H1 (cell line): ENCODE measurements at regions not wholly inside any gene's neighbourhood (a gene's known extent, or its start where the extent isn't known, plus 50 kb on each side); places are given as distances from the start of the nearest gene placed in this dataset.

Source experiments
- CTCF ChIA-PET: fragments of 300-600 bp; sonication (Branson Sonifier 250); formaldehyde crosslinking; loops from one replicate; lab custom pipeline; 2021; ENCODE audit not compliant: partially characterized antibody; lab: Charles Lee
- POLR2A ChIA-PET: fragments of 300-600 bp; sonication (Branson Sonifier 250); formaldehyde crosslinking; loops from one replicate; lab custom pipeline; 2021; ENCODE audit warnings: inconsistent platforms; ENCODE audit not compliant: partially characterized antibody; lab: Charles Lee
- DNase-seq, 2 experiments: peaks; one replicate each; pipeline versions ENCODE4 v3.0.0 to v3.0.0-alpha.2; 2010 to 2022; ENCODE audit warnings: low spot score in 2 of 2, low read depth in 1 of 2, mixed read lengths in 1 of 2
- FAIRE-seq: peaks from 2 replicates; lab custom pipeline; 2011; peaks lifted over from hg19 to GRCh38; lab: Jason Lieb, UNC
- H2AFZ ChIP-seq: 2 replicates; pipeline ENCODE4 v1.8.1; 2012; ENCODE audit warnings: low read length, inconsistent platforms
- H2AK5ac ChIP-seq: 2 replicates; pipeline ENCODE4 v1.6.1; 2013; ENCODE audit warnings: low read depth, low read length
- H2BK120ac ChIP-seq: replicated peaks from 2 replicates; pipeline ENCODE3; 2013; ENCODE audit warnings: low read depth, low read length, inconsistent platforms
- H2BK12ac ChIP-seq: 2 replicates; pipeline ENCODE4 v1.6.1; 2013; ENCODE audit warnings: low read depth, low read length
- H2BK15ac ChIP-seq: 2 replicates; pipeline ENCODE4 v1.6.1; 2013; ENCODE audit warnings: low read length
- H2BK20ac ChIP-seq: 2 replicates; pipeline ENCODE4 v1.6.1; 2013; ENCODE audit warnings: low read length
- H2BK5ac ChIP-seq: 2 replicates; pipeline ENCODE4 v1.6.1; 2013; ENCODE audit warnings: low read depth, low read length
- H3K14ac ChIP-seq: 2 replicates; pipeline ENCODE4 v1.6.1; 2013; ENCODE audit warnings: inconsistent platforms; ENCODE audit not compliant: insufficient read length
- H3K18ac ChIP-seq: 2 replicates; pipeline ENCODE4 v1.6.1; 2013; ENCODE audit warnings: low read length; ENCODE audit errors: extremely low read depth
- H3K23ac ChIP-seq: 2 replicates; pipeline ENCODE4 v1.6.1; 2013; ENCODE audit warnings: inconsistent platforms; ENCODE audit not compliant: insufficient read length
- H3K23me2 ChIP-seq: 2 replicates; pipeline ENCODE4 v1.6.1; 2013; ENCODE audit warnings: low read depth, low read length
- H3K27ac ChIP-seq: 2 replicates; pipeline ENCODE4 v1.6.1; 2011; ENCODE audit warnings: low read depth, low read length, inconsistent platforms
- H3K27me3 ChIP-seq, 4 experiments: replicated peaks in 1 of 4; 1 replicate in 1 of 4; 2 replicates in 3 of 4; pipeline versions ENCODE4 v1.6.1 to v1.8.1; 2011 to 2013; ENCODE audit warnings: low read length in 3 of 4, mild to moderate bottlenecking in 3 of 4, inconsistent platforms in 2 of 4, mixed read lengths in 2 of 4, moderate library complexity in 1 of 4; ENCODE audit not compliant: control insufficient read depth in 3 of 4, insufficient read depth in 3 of 4; ENCODE audit errors: extremely low read depth in 1 of 4
- H3K36me3 ChIP-seq, 4 experiments: 2 replicates each; pipeline versions ENCODE4 v1.6.1 to v1.8.1; 2011 to 2013; ENCODE audit warnings: mild to moderate bottlenecking in 4 of 4, low read length in 3 of 4, moderate library complexity in 2 of 4, control low read depth in 1 of 4, inconsistent platforms in 1 of 4; ENCODE audit not compliant: insufficient read depth in 4 of 4, control insufficient read depth in 2 of 4
- H3K4ac ChIP-seq: replicated peaks from 2 replicates; pipeline ENCODE3; 2013; ENCODE audit warnings: low read length, low read depth, mixed read lengths, inconsistent platforms; ENCODE audit not compliant: insufficient read length
- H3K4me1 ChIP-seq, 4 experiments: replicated peaks in 1 of 4; 1 replicate in 1 of 4; 2 replicates in 3 of 4; pipeline versions ENCODE4 v1.6.1 to v1.8.1; 2011 to 2013; ENCODE audit warnings: low read length in 3 of 4, inconsistent platforms in 2 of 4, mixed read lengths in 1 of 4; ENCODE audit not compliant: insufficient read depth in 4 of 4, control insufficient read depth in 3 of 4
- H3K4me2 ChIP-seq, 2 experiments: 2 replicates each; pipeline versions ENCODE4 v1.6.1 to v1.8.1; 2011 to 2013; ENCODE audit warnings: low read depth in 2 of 2, low read length in 2 of 2, control low read depth in 1 of 2, inconsistent platforms in 1 of 2, mild to moderate bottlenecking in 1 of 2; ENCODE audit not compliant: insufficient read depth in 1 of 2
- H3K4me3 ChIP-seq, 4 experiments: fragments of 200-600, 300-600 bp in 1 of 4; sonication (generic), shearing (Covaris generic), sonication (Bioruptor Twin) in 1 of 4; 2 replicates each; pipeline versions ENCODE4 v1.5.1 to v1.8.1; 2011 to 2016; ENCODE audit warnings: low read length in 4 of 4, low read depth in 3 of 4, control low read depth in 2 of 4, inconsistent platforms in 2 of 4, mild to moderate bottlenecking in 2 of 4, mixed read lengths in 1 of 4, moderate library complexity in 1 of 4; ENCODE audit not compliant: insufficient read depth in 2 of 4; ENCODE audit errors: extremely low read depth in 1 of 4
- H3K56ac ChIP-seq: replicated peaks from 2 replicates; pipeline ENCODE3; 2013; ENCODE audit warnings: low read depth, mild to moderate bottlenecking, mixed read lengths, low read length, inconsistent platforms; ENCODE audit not compliant: insufficient read length
- H3K79me1 ChIP-seq: 2 replicates; pipeline ENCODE4 v1.6.1; 2013; ENCODE audit warnings: low read depth, low read length, control low read depth
- H3K79me2 ChIP-seq, 2 experiments: 2 replicates each; pipeline versions ENCODE4 v1.6.1 to v1.8.1; 2012 to 2013; ENCODE audit warnings: low read length in 2 of 2, mild to moderate bottlenecking in 2 of 2, inconsistent platforms in 1 of 2; ENCODE audit not compliant: insufficient read depth in 2 of 2, control insufficient read depth in 1 of 2
- H3K9ac ChIP-seq, 4 experiments: replicated peaks in 1 of 4; 1 replicate in 1 of 4; 2 replicates in 3 of 4; pipeline versions ENCODE4 v1.6.1 to v1.8.1; 2011 to 2013; ENCODE audit warnings: low read depth in 3 of 4, low read length in 3 of 4, control low read depth in 2 of 4, mild to moderate bottlenecking in 2 of 4, moderate library complexity in 2 of 4, inconsistent platforms in 1 of 4; ENCODE audit errors: extremely low read depth in 1 of 4
- H3K9me3 ChIP-seq, 2 experiments: 2 replicates each; pipeline versions ENCODE4 v1.6.1 to v1.8.1; 2012 to 2013; ENCODE audit warnings: mild to moderate bottlenecking in 2 of 2, moderate library complexity in 2 of 2, control low read depth in 1 of 2, inconsistent platforms in 1 of 2, low read depth in 1 of 2, low read length in 1 of 2, mixed read lengths in 1 of 2; ENCODE audit not compliant: insufficient read depth in 2 of 2
- H4K20me1 ChIP-seq, 2 experiments: replicated peaks in 1 of 2; 2 replicates each; pipeline versions ENCODE3 to v1.8.1; 2011 to 2013; ENCODE audit warnings: inconsistent platforms in 2 of 2, low read length in 2 of 2, mild to moderate bottlenecking in 1 of 2; ENCODE audit not compliant: insufficient read depth in 2 of 2, control insufficient read depth in 1 of 2
- H4K5ac ChIP-seq: 2 replicates; pipeline ENCODE4 v1.6.1; 2013; ENCODE audit warnings: low read length, low read depth, mixed read lengths, inconsistent platforms; ENCODE audit not compliant: insufficient read length
- H4K8ac ChIP-seq: 2 replicates; pipeline ENCODE4 v1.8.0; 2013; ENCODE audit warnings: mild to moderate bottlenecking, moderate library complexity, low read length, inconsistent platforms; ENCODE audit not compliant: insufficient read depth; ENCODE audit errors: extremely low read depth
- H4K91ac ChIP-seq: replicated peaks from 2 replicates; pipeline ENCODE3; 2013; ENCODE audit warnings: low read length, mixed read lengths, inconsistent platforms; ENCODE audit not compliant: insufficient read length
- BCL11A ChIP-seq, 2 experiments: IDR thresholded peaks; one replicate each; pipeline ENCODE4 v1.6.1; 2011; ENCODE audit warnings: low read depth in 2 of 2, low read length in 2 of 2, mild to moderate bottlenecking in 2 of 2
- BRCA1 ChIP-seq: IDR thresholded peaks from 2 replicates; pipeline ENCODE4 v1.6.1; 2012; ENCODE audit warnings: low read depth, low read length, improper control_type of control experiment
- CBX5 ChIP-seq: fragments of 300-800, 300-1000 bp; sonication (generic); IDR thresholded peaks from 2 replicates; pipeline ENCODE4 v1.7.1; 2016; ENCODE audit warnings: antibody characterized with exemption, low read length, low read depth
- JUN ChIP-seq: IDR thresholded peaks from 2 replicates; pipeline ENCODE4 v1.6.1; 2011; ENCODE audit warnings: low read depth, mild to moderate bottlenecking, improper control_type of control experiment, low read length
- RBBP5 ChIP-seq: IDR thresholded peaks from 2 replicates; pipeline ENCODE4 v1.7.1; 2012; ENCODE audit warnings: low read depth, mild to moderate bottlenecking, inconsistent platforms, low read length, moderate library complexity, borderline replicate concordance
- SP2 ChIP-seq: IDR thresholded peaks from 2 replicates; pipeline ENCODE4 v1.6.1; 2012; ENCODE audit warnings: mild to moderate bottlenecking, low read length, inconsistent platforms
- WGBS, 2 experiments: shearing (Covaris generic) in 1 of 2; methylation state at CpG; one replicate each; pipeline versions ENCODE4 v1.1.6 to v1.1.7; 2013 to 2015; ENCODE audit warnings: low lambda C conversion rate in 2 of 2, mixed read lengths in 2 of 2, inconsistent platforms in 1 of 2, low coverage in 1 of 2, missing lambda C conversion rate in 1 of 2; ENCODE audit not compliant: insufficient replicate concordance in 2 of 2, insufficient coverage in 1 of 2, insufficient read length in 1 of 2; ENCODE audit errors: extremely low coverage in 1 of 2, missing lambda C conversion rate in 1 of 2; 5-methylcytosine and 5-hydroxymethylcytosine counted together
- TF ChIP-seq, protein P1 (sequence below): IDR thresholded peaks from 2 replicates; pipeline ENCODE4 v1.6.1; 2012; ENCODE audit warnings: inconsistent platforms

DNA sequence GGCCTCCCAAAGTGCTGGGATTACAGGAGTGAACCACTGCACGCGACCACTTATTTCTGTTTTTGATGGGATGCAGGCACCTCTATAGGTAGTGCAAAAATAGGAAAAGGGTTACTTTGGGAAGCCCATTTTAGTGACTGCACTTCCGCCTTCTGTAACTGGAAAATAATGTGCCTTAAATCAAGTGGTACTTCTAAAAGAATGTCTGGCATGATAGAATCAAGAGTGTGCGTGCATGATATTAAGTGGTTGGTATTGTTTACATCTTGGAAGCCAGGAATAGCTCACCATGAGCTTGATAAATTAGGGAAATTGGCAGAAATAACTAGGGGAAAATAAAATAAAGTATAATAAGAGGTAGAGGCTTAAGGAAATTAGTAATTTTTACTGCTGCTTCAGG is 1067.0 kb downstream of the ADGRL2 start:
- ChIA-PET POLR2A (interaction anchor here (0.6 kb wide), 1 partner anchor 859 kb away, joined by 3 read pairs; no protein-coding TSS in a partner anchor), CTCF (no interaction called here)
- H3K4me2 ChIP-seq, result no peak overlapping the region
- 94% methylated on average over 4 of the region's 4 CpGs; no CpG with 5 or more reads in 1 of the 2 experiments for WGBS, 2 experiments
- no peak overlapping the region for H2BK120ac ChIP-seq
- no peak overlapping the region for H3K18ac ChIP-seq
- H4K8ac ChIP-seq, result no peak overlapping the region
- no peak overlapping the region for H2BK5ac ChIP-seq
- H3K4ac ChIP-seq, result no peak overlapping the region
- no peaks in the 10 kb centered on the region for H3K23me2 ChIP-seq
- no peak overlapping the region for H3K14ac ChIP-seq
- FAIRE-seq (no peak), DNase-seq (no peak)
- no peaks in the 10 kb centered on the region for H3K27me3 ChIP-seq
- H2AK5ac ChIP-seq, result no peak overlapping the region
- no peak overlapping the region for H4K5ac ChIP-seq
- no peak overlapping the region for H2BK12ac ChIP-seq
- no peaks in the 10 kb centered on the region for H4K20me1 ChIP-seq
- no peaks in the 10 kb centered on the region for H3K79me2 ChIP-seq
- H3K4me1 ChIP-seq, result no peaks in the 10 kb centered on the region
- no peak overlapping the region for H3K23ac ChIP-seq
- H3K9ac ChIP-seq, result no peak overlapping the region
- no peak overlapping the region for H3K4me3 ChIP-seq
- H3K56ac ChIP-seq, result no peak overlapping the region
- no peaks in the 10 kb centered on the region for H3K79me1 ChIP-seq
- no peak overlapping the region for H3K27ac ChIP-seq
- no peak overlapping the region for H2BK15ac ChIP-seq
- no peaks in the 10 kb centered on the region for H3K36me3 ChIP-seq
- no peak overlapping the region for H4K91ac ChIP-seq
- no peak overlapping the region for H2AFZ ChIP-seq
- H2BK20ac ChIP-seq, result no peak overlapping the region
- H3K9me3 ChIP-seq, result no peaks in the 10 kb centered on the region
- TF ChIP-seq BRCA1 (no peak), SP2 (no peak), CBX5 (no peak), JUN (no peak), BCL11A (IDR thresholded peaks at IDR 0.05; ENCODE audit: low read depth in 2 of 2, low read length in 2 of 2) (no peak), RBBP5 (no peak)
- TF ChIP-seq, protein P1, sequence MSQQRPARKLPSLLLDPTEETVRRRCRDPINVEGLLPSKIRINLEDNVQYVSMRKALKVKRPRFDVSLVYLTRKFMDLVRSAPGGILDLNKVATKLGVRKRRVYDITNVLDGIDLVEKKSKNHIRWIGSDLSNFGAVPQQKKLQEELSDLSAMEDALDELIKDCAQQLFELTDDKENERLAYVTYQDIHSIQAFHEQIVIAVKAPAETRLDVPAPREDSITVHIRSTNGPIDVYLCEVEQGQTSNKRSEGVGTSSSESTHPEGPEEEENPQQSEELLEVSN, result no peak
